ENCODE measurements at regions not wholly inside any gene's neighbourhood (a gene's known extent, or its start where the extent isn't known, plus 50 kb on each side); places are given as distances from the start of the nearest gene placed in this dataset.

- TF ChIP-seq, protein P1, sequence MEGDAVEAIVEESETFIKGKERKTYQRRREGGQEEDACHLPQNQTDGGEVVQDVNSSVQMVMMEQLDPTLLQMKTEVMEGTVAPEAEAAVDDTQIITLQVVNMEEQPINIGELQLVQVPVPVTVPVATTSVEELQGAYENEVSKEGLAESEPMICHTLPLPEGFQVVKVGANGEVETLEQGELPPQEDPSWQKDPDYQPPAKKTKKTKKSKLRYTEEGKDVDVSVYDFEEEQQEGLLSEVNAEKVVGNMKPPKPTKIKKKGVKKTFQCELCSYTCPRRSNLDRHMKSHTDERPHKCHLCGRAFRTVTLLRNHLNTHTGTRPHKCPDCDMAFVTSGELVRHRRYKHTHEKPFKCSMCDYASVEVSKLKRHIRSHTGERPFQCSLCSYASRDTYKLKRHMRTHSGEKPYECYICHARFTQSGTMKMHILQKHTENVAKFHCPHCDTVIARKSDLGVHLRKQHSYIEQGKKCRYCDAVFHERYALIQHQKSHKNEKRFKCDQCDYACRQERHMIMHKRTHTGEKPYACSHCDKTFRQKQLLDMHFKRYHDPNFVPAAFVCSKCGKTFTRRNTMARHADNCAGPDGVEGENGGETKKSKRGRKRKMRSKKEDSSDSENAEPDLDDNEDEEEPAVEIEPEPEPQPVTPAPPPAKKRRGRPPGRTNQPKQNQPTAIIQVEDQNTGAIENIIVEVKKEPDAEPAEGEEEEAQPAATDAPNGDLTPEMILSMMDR (IDR thresholded peaks at IDR 0.05; ENCODE audit: extremely low read depth in 1 of 2, insufficient read depth in 1 of 2, low read depth in 1 of 2, low read length in 2 of 2): no peak
- TF ChIP-seq EZH2 (IDR thresholded peaks at IDR 0.05; ENCODE audit: borderline replicate concordance, low read depth, low read length, severe bottlenecking): no peak
These were observed 355.7 kb downstream of the SOX2 start for GRCh38 chr3:182067423-182067822.
